ENCODE measurements at regions not wholly inside any gene's neighbourhood (a gene's known extent, or its start where the extent isn't known, plus 50 kb on each side); places are given as distances from the start of the nearest gene placed in this dataset.
A peak's percentile ranks its signal among the peaks of the same experiment; 100 is the strongest.

DNA sequence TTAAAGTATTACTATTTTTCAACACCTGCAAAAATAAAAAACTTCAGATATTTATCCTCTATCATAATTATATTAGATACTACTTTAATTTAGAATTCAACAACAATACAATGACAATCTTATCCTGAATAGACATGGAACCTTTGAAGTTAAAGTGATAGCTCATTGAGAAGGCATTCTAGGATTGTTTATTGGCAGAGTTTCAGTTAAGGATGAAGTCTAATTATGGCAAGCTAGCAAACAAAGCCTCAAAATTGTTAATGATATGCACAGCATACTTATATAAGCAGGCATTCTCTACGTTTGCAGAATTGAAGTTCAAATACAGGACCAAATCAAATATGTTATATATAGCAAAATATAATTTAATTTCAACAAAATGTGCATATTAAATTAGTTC lies 91.2 kb upstream of the ABI3BP start:
- DNase-seq (ENCODE audit: low spot score): no peak

DNA sequence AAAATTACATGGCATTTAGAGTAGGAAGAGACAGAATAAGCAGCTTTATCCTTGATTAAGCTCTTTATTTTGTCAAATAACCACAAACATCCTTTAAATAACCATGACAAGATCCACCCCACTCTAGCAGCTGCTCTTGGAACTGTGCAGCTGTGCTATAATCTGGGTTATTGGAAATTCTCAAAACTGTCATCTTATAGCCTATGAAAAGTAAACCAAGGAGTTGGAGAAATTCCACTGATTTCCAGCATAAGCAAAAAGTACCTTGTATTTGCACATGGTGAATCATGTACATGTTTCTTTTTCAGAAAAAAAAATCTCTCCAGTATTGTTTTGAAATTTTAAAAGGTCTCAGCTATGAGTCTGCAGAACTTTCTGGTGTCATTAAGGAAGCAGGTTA lies 88.8 kb upstream of the ABI3BP start:
- no peak for DNase-seq (ENCODE audit: low spot score)

DNA sequence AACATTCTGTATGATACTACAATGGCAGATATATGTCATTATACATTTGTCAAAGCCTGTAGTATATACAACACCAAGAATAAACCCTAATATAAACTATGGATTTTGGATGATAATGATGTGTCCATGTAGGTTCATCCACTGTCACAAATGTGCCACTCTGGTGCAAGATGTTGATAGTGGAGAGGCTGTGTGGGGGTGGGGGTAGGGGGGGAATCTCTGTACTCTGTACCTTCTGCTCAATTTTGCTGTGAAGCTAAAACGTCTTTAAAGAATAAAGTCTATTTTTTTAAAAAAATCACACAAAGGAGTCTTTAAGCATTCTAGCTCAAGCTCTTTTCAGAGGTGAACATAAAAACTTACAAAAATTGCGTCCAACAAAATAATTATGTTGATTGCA lies 88.2 kb upstream of the ABI3BP start:
- DNase-seq (ENCODE audit: low spot score): no peak

DNA sequence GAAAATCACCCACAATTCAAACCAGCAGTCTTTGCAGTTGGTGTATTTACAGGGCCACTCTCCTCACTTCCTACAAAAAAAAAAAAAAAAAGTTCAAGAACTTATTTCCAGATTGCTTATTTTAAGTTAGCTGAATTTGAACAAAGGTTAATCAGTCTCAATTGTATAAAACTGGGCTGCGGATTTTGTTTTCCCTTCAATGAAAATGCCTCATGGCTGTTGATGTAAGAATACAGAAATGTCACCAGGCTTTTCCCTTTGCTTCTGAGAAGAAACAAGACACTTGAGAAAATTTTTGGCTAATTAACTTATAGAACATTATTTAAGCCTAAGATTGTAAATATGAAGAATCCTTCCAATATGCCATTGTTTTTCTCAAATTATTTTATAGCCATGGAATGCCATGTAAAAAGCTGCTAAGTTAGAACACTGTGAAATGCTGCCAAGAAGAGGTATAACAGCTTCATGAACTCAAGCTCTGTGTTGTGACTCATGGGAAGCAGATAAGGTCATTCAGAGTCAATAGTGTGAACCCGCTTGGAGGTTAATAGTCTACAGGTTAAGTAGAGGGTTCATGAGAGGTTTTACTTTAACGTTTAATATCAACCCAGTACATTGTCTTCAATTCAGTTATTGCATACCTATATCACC lies 84.3 kb upstream of the ABI3BP start:
- DNase-seq (ENCODE audit: low spot score): no peak

DNA sequence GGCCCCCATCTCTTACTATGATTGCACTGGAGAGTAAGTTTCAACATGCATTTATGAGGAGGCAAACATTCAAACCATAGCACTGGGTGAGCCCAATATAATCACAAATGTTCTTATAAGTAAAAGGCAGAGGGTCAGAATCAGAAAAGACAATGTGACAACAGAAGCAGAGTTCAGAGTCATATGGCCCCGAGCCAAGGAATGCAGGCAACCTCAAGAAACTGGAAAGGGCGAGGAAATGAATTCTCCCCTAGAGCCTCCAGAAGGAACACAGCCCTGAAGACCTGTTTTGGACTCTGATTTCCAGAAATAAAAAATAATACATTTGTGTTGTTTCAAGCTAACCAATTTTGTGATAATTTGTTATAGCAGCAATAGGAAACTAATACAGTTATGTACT lies 81.3 kb upstream of the ABI3BP start:
- no peak for DNase-seq (ENCODE audit: low spot score)

DNA sequence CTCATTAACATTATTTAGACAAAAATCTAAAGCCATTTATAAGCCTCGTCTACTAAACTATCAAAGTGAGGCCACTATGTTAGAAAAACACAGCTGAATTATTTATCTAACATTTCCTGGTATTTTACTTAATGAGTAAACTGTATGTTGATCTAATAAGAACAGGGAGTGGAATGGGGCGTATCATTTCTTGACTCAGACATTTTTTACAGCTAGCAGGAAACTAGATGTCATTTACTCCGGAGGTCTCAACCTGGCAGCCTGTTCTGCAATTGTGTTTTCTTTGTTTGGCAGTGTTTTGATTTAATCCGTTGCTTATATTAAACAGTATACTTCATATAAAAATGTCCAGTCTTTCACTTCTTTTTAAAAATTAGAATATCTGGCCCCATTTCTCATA lies 79.1 kb upstream of the ABI3BP start:
- DNase-seq (ENCODE audit: low spot score): no peak

DNA sequence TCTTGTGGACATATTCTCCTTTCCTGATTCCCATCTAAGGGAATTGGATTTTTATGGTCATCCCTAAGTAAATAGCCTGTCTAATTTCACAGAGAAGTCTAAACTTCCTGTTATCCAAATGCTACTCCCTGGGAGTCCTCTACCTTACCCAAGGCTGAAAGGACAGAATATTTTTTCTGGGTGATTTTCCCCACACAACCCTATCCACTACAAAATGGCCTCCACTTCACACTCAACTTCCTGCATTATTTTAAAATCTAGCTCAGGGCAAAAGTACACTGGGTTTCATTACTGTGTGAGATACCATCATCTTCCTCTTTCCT lies 77.5 kb upstream of the ABI3BP start:
- DNase-seq (ENCODE audit: low spot score): no peak

DNA sequence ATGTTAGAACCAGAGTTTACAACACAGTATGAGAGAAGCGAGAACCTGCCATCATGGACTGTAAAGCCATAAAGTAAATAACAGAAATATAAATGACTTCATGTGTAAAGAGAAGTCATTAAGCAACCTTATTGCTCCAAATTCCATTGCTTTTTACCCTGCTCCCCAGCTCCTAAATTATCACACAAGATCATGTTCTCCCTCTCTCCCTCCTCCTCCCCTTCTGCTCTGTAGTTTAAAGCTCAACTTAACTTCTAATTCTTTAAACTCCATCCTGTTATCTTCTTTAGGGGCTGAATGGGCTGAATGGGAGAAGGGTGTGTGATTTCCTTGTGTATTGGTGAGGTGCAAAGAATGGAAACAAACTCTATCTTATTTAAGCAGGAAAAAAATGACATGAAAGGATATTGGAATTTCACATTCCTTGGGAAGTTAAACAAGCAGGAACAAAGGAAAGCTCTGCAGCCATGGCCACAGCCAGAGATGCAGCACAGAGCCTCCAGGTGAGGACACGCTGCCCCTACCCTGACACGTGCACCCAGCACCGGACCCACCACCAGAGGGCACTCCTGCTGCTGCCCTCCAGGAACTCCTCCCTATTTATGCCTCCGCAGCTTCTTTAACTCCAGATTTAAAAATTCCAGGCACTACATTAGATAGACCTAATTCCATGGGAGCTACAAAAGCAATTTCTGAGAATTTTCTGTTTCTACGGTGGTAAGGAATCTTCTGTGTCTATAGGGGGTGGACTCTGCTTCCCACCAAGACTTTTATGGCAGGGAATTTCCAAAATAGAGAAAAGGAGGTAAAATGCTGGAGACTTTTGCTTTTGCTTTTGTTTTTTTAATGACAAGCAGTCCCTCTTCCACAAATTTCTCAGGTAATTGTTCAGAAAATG lies 76.9 kb upstream of the ABI3BP start:
- DNase-seq (ENCODE audit: low spot score): peak; percentile 39

DNA sequence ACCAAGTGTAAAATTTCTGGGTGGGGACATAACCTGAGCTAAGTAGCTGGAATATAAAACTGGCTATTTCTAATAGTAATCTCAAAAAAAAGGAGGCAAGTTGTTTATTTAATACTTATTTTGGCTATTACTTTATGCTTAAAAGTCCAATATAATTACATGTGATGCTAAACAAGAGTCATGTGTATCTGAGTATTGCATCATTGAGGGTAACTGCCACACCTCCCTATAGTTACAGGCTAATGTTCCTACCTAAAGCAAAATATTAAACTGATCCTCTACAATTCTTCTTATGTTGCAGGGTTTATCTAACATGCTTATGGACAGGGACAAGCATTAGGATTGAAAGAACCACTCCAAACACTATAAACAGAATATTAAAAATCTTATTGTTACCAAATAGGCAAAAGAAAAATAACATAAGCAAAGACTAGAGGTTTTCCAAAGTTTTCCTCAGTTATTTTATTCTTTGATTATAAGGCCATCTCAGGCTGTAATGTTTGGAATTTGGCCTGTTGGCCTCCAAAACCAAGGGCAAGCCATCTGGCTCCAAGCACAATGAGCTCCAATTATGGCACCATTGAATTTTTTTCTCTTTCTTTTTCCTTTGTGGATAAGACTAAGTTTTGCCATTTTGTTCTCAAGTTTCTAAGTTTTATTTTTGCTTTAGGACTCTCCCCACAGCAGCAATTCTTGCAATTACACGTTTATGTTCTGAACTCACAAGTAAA lies 75.8 kb upstream of the ABI3BP start:
- no peak for DNase-seq (ENCODE audit: low spot score)

DNA sequence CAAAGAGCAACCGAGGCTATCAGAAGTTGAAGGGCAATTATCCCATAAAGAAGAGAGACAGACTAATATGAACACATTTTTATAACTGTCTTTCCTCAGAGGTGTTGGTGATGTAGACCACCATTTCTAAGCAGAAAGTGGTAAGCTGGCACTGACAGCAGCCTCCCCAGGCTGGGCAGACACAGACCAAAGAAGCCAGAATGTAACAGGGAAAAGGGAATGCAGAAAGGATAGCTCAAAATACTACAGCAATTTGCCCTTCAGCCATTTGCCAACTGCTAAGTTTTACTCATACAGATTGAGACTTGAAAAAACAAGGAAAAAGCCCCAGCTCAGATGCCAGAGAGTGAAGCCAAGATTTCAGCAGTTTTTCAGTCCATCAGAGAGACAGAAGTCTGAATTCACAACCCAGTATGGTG lies 73.5 kb upstream of the ABI3BP start:
- DNase-seq (ENCODE audit: low spot score): no peak

DNA sequence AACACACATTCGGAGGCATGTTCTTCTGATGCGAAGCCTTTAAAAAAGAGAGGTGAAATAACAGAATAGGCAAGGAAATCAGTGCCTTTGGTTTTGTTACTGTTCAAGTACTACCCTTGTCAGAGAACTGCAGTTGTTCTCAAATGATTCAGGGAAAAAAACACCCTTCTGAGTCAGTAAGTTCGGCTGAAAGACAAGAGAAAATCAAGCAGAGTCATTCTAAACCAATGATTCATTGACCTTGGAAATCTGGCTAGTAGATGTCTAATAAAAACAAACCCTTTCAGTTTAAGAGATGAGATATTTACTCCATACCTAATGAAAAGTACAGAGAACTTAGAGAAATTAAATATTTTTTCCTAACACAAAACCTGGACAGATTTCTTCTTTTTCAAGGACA lies 72.7 kb upstream of the ABI3BP start:
- DNase-seq (ENCODE audit: low spot score): no peak

DNA sequence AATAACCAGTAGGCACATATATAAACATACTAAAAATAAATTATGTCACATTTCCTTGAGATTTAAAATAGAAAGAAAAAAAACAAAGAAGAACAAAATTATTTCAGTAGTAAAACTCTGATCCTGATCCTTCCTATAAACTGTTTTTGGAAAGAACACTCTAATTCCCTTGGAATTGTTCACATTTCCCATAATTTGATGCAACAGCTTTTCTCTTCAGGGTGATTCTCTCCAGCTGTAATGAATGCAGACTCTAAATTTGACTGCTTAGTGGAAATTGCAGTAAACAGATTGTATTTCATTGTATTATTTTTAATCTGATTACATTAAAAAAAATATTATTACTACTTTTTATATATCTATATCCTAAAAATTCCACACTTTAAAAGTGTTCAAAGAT lies 70.2 kb upstream of the ABI3BP start:
- DNase-seq (ENCODE audit: low spot score): no peak

DNA sequence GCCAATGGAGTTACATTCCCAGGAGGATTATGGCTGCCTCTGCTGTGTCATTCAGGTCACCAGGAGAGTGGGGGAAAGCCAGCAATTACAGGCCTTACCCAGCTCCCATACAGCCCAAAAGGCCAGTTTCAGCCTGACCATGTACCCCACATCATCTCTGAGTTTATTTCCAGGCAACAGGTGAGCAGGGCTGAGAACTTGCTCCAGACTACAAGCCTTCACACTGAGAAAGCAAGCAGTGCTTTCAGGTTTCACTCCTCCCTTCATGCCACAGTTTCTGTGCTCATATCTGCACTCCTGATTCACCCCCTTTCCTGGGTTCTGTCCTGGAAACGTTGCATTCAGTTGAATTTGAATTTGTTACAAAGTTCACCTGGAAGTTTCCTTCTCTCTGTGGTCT lies 68.1 kb upstream of the ABI3BP start:
- no peak for DNase-seq (ENCODE audit: low spot score)

DNA sequence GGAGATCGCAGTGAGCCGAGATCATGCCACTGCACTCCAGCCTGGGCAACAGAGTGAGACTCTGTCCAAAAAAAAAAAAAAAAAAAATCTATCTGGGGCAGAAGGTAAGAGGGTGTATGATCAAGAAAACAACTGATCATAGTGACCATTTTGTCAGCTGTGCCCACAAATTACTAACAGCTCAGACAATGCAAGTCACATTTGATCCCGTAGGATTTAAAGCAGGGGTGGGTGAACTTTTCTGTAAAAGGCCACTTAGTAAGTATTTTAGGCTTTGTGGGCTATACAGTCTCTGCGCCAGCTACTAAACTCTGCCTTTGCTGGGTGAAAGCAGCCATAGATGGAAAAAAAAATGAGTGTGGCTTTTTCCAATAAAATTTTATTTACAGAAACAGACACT lies 57.6 kb upstream of the ABI3BP start:
- DNase-seq (ENCODE audit: low spot score): no peak

DNA sequence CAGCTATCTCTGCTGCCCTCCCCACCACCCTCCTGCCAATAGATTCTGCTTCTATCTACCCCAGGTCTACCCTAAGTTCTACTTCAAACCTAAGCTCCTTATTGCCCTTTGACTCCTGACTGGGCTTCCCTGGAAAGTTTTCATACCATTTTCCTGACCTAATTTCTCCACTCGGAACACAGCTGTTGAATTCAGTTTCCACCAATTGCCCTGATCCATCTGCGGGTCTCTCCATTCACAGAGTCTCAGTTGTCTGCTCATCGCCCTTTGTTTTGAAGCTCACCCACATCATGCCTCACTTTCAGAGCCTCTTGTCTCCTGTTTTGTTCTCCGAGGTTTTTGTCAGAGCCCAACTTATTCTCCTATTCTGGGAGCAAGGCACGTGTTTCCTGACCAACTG lies 56.8 kb upstream of the ABI3BP start:
- DNase-seq (ENCODE audit: low spot score): no peak

DNA sequence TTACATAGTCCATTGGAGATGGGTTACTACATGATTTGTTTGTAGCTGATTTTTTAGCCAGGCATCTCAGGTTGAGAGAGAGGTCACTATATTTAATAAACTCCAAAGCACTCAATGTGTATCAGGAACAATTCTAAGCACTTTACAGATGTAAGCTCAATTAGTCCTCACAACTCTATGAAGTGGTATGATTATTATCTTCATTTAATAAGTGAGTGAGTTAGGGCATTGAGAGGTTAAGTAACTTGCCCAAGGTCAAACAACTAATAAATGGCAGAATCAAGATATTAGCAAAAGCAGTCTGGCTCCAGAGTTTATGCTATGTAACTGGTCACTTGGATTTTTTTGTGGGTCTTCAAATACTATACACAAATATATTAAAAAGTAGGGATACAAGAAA lies 56.3 kb upstream of the ABI3BP start:
- no peak for DNase-seq (ENCODE audit: low spot score)

DNA sequence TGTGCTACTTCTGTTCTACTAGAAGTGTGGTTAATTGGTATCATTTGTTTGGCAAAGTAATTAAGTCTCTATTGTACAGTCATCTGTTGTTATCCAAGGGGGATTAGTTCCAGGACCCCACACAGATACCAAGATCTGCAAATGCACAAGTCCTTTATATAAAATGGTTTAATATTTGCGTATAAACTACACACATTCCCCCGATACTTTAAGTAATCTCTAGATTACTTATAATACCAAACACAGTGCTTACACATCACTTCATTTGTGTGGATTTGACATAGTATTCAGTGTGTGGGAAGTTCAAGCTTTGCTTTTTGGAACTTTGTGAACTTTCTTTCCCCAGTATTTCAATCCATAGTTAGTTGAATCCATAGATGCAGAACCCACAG lies 50.5 kb upstream of the ABI3BP start:
- DNase-seq (ENCODE audit: low spot score): no peak

DNA sequence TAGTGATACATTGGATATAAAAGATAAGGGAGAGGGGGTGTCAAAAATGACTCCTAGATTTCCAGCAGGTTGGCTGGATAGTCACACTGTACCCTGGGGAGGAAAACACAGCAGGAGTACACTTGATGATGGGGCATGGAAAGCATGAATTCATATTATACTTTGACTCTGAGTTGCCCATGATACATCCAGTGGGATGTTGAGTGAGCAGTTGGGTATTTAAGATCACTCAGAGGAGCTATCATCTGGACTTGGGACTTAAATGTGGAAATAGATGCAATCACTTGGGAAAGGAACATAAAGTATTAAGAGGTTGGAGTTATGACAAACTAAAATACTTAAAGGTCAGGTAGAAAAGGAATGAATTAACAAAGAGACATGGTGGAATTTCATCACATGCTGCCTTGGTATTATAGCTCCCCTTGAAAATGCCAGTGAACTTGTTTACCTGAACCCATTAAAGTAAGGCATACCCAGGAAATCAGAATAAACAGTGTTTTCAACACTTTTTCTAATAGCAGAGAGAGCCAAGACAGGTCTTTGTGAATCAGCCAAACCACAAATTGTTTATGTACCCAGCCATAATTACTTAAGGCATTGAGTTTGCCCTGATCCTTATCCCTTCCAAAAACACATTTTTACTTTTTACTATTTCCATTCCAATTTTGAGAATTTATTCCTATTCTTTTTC lies 49.9 kb upstream of the ABI3BP start:
- no peak for DNase-seq (ENCODE audit: low spot score)

Data from germinal center (tissue), 1 donor.